KMS-11 (cell line): ENCODE measurements at regions not wholly inside any gene's neighbourhood (a gene's known extent, or its start where the extent isn't known, plus 50 kb on each side); places are given as distances from the start of the nearest gene placed in this dataset.

ENCODE experiments used
- H2AFZ ChIP-seq: fragments of 200-600 bp; sonication (generic); 2 replicates; pipeline ENCODE4 v1.6.1; 2016; ENCODE audit warnings: antibody characterized with exemption, mixed run types, low read depth
- H3K27ac ChIP-seq: fragments of 200-600 bp; sonication (generic); 2 replicates; pipeline ENCODE4 v1.6.1; 2016; ENCODE audit warnings: mild to moderate bottlenecking, mixed run types
- H3K27me3 ChIP-seq: fragments of 200-600 bp; sonication (generic); 2 replicates; pipeline ENCODE4 v1.6.1; 2017; ENCODE audit warnings: mild to moderate bottlenecking, low read depth, mixed run types, moderate library complexity; ENCODE audit not compliant: insufficient read depth
- H3K36me3 ChIP-seq: fragments of 200-600 bp; sonication (generic); 2 replicates; pipeline ENCODE4 v1.6.1; 2017; ENCODE audit warnings: mild to moderate bottlenecking, mixed run types; ENCODE audit not compliant: insufficient read depth
- H3K4me1 ChIP-seq: fragments of 200-600 bp; sonication (generic); 2 replicates; pipeline ENCODE4 v1.6.1; 2016; ENCODE audit warnings: mild to moderate bottlenecking, low read depth, mixed run types; ENCODE audit not compliant: poor library complexity, severe bottlenecking
- H3K4me2 ChIP-seq: fragments of 200-600 bp; sonication (generic); 2 replicates; pipeline ENCODE4 v1.7.0; 2016; ENCODE audit warnings: mild to moderate bottlenecking, mixed run types
- H3K4me3 ChIP-seq: fragments of 200-600 bp; sonication (generic); IDR thresholded peaks from 2 replicates; pipeline ENCODE4 v1.6.1; 2017; ENCODE audit warnings: low read depth, low read length, mixed read lengths; ENCODE audit not compliant: insufficient read depth
- H3K79me2 ChIP-seq: fragments of 200-600 bp; sonication (generic); 2 replicates; pipeline ENCODE4 v1.6.1; 2016; ENCODE audit warnings: low read depth, mixed run types; ENCODE audit not compliant: insufficient read depth
- H3K9ac ChIP-seq: fragments of 200-600 bp; sonication (generic); 2 replicates; pipeline ENCODE4 v1.6.1; 2016; ENCODE audit warnings: mild to moderate bottlenecking, mixed run types
- H4K20me1 ChIP-seq: fragments of 200-600 bp; sonication (generic); 2 replicates; pipeline ENCODE4 v1.6.1; 2016; ENCODE audit warnings: mild to moderate bottlenecking, mixed run types; ENCODE audit not compliant: insufficient read depth
- TF ChIP-seq, protein P1 (sequence below): fragments of 200-600 bp; sonication (generic); conservative IDR thresholded peaks from 2 replicates; pipeline ENCODE4 v1.6.1; 2017; ENCODE audit warnings: low read depth, mild to moderate bottlenecking, antibody characterized with exemption, low read length, moderate library complexity, mixed read lengths

DNA sequence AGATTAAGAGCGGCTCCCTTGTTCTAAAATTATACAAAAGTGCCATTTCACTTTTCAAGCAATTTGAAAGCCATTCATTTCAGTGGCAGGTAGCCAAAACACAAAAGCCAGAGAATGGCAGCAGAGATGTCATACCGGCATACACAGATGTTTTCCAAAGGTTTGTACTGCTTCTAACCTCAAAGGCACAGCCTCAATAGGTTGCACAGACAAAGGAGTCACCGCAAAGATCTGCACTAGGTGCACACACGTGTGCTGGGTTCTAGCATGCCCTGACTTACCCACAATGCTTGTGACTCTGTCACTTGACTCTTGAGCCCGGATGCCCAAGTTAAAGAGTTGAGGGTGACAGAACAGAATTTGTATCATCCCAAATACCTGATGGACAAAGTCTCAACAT is 448.9 kb upstream of the ADGRL2 start:
- H3K9ac ChIP-seq, result no peak overlapping the region
- no peak overlapping the region for H3K4me3 ChIP-seq
- H4K20me1 ChIP-seq, result no peaks in the 10 kb centered on the region
- no peaks in the 10 kb centered on the region for H3K79me2 ChIP-seq
- TF ChIP-seq, protein P1, sequence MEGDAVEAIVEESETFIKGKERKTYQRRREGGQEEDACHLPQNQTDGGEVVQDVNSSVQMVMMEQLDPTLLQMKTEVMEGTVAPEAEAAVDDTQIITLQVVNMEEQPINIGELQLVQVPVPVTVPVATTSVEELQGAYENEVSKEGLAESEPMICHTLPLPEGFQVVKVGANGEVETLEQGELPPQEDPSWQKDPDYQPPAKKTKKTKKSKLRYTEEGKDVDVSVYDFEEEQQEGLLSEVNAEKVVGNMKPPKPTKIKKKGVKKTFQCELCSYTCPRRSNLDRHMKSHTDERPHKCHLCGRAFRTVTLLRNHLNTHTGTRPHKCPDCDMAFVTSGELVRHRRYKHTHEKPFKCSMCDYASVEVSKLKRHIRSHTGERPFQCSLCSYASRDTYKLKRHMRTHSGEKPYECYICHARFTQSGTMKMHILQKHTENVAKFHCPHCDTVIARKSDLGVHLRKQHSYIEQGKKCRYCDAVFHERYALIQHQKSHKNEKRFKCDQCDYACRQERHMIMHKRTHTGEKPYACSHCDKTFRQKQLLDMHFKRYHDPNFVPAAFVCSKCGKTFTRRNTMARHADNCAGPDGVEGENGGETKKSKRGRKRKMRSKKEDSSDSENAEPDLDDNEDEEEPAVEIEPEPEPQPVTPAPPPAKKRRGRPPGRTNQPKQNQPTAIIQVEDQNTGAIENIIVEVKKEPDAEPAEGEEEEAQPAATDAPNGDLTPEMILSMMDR, result no peak
- H3K27ac ChIP-seq, result no peak overlapping the region
- H3K4me1 ChIP-seq, result no peaks in the 10 kb centered on the region
- no peaks in the 10 kb centered on the region for H3K27me3 ChIP-seq
- no peak overlapping the region for H2AFZ ChIP-seq
- no peak overlapping the region for H3K4me2 ChIP-seq
- H3K36me3 ChIP-seq, result no peaks in the 10 kb centered on the region

DNA sequence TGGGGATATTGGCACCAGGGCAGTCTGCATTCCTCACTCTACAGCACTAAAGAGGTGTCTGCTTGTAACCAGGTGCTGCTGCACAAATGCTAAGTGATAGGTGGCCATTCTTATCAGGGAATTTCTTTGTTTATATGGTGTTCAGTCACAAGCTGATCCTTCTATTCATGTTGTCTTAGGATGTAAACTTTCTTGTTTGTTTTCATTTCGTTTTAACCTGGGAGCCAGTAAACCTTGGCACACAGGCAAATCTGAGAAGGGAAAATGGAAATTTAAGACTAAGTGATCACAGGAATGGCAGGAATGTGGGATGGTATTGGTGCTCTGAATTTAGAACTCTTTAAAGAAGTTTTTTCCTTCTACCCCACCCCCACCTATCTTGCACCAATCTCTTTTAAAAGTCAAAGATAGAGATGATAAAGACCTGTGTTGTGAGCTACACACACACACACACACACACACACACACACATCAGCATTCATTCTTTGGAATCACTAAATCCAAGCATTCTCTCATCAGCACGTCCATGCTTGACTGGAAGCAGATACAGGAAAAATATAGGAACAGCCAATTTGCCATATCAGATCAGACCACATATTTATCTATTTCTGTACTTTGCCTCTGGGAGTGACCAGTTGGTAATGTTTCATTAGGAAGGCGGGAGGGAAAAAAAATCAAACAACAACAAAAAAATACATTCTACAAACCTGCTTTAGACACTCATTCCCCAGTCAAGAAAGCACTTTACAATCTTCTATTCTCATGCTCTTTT is 451.4 kb upstream of the ADGRL2 start:
- Histone ChIP-seq H3K9ac (no peak overlapping the region), H3K36me3 (no peaks in the 10 kb centered on the region), H3K79me2 (no peaks in the 10 kb centered on the region), H3K4me1 (no peaks in the 10 kb centered on the region), H3K4me3 (no peak overlapping the region), H3K4me2 (no peak overlapping the region), H3K27ac (no peak overlapping the region), H4K20me1 (no peaks in the 10 kb centered on the region), H3K27me3 (no peaks in the 10 kb centered on the region), H2AFZ (no peak overlapping the region)
- TF ChIP-seq, protein P1, result no peak

- H4K20me1 ChIP-seq, result no peaks in the 10 kb centered on the region
- H3K36me3 ChIP-seq, result no peaks in the 10 kb centered on the region
- H3K79me2 ChIP-seq, result no peaks in the 10 kb centered on the region
- H3K4me1 ChIP-seq, result no peaks in the 10 kb centered on the region
- TF ChIP-seq, protein P1, result no peak
- no peak overlapping the region for H3K4me3 ChIP-seq
- H2AFZ ChIP-seq, result no peak overlapping the region
- no peak overlapping the region for H3K4me2 ChIP-seq
- H3K27ac ChIP-seq, result no peak overlapping the region
- no peaks in the 10 kb centered on the region for H3K27me3 ChIP-seq
- no peak overlapping the region for H3K9ac ChIP-seq
These were observed 455.6 kb upstream of the ADGRL2 start for GRCh38 chr1:81345110-81345509.

- TF ChIP-seq, protein P1, result no peak
- no peak overlapping the region for H2AFZ ChIP-seq
These were observed 460.5 kb upstream of the ADGRL2 start for GRCh38 chr1:81340239-81340638.

More at GRCh38 chr1:81340239-81340638, 460.5 kb upstream of the ADGRL2 start:
- H4K20me1 ChIP-seq, result no peaks in the 10 kb centered on the region
- H3K4me1 ChIP-seq, result no peaks in the 10 kb centered on the region
- no peak overlapping the region for H3K4me3 ChIP-seq
- no peak overlapping the region for H3K9ac ChIP-seq
- H3K4me2 ChIP-seq, result no peak overlapping the region
- no peak overlapping the region for H3K27ac ChIP-seq
- no peaks in the 10 kb centered on the region for H3K36me3 ChIP-seq
- no peaks in the 10 kb centered on the region for H3K79me2 ChIP-seq
- no peaks in the 10 kb centered on the region for H3K27me3 ChIP-seq
